ENCODE measurements at regions not wholly inside any gene's neighbourhood (a gene's known extent, or its start where the extent isn't known, plus 50 kb on each side); places are given as distances from the start of the nearest gene placed in this dataset.

GRCh38 chr5:57855831-57856230 is 373.2 kb upstream of the ACTBL2 start:
- no peak for DNase-seq
- no peaks in the 10 kb centered on the region for H3K4me1 Mint-ChIP-seq (ENCODE audit: low read depth, unreplicated experiment)
- no peak for TF ChIP-seq CTCF (IDR thresholded peaks at IDR 0.05; ENCODE audit: partially characterized antibody, unreplicated experiment)
- no peaks in the 10 kb centered on the region for H3K27me3 Mint-ChIP-seq (ENCODE audit: unreplicated experiment)
- no peak overlapping the region for H3K4me3 Mint-ChIP-seq (ENCODE audit: unreplicated experiment)
- H3K9me3 Mint-ChIP-seq (ENCODE audit: unreplicated experiment): no peaks in the 10 kb centered on the region
- H3K36me3 Mint-ChIP-seq (ENCODE audit: unreplicated experiment): no peaks in the 10 kb centered on the region
- no peak overlapping the region for H3K27ac Mint-ChIP-seq (ENCODE audit: unreplicated experiment)

GRCh38 chr5:57853929-57854697 is 371.5 kb upstream of the ACTBL2 start:
- TF ChIP-seq CTCF (IDR thresholded peaks at IDR 0.05; ENCODE audit: partially characterized antibody, unreplicated experiment): no peak
- DNase-seq: no peak
- no peaks in the 10 kb centered on the region for H3K9me3 Mint-ChIP-seq (ENCODE audit: unreplicated experiment)
- H3K4me1 Mint-ChIP-seq (ENCODE audit: low read depth, unreplicated experiment): no peaks in the 10 kb centered on the region
- no peaks in the 10 kb centered on the region for H3K27me3 Mint-ChIP-seq (ENCODE audit: unreplicated experiment)
- no peaks in the 10 kb centered on the region for H3K36me3 Mint-ChIP-seq (ENCODE audit: unreplicated experiment)
- H3K27ac Mint-ChIP-seq (ENCODE audit: unreplicated experiment): no peak overlapping the region
- H3K4me3 Mint-ChIP-seq (ENCODE audit: unreplicated experiment): no peak overlapping the region

- H3K27me3 Mint-ChIP-seq (ENCODE audit: unreplicated experiment): no peaks in the 10 kb centered on the region
- H3K27ac Mint-ChIP-seq (ENCODE audit: unreplicated experiment): no peak overlapping the region
- no peak for DNase-seq
- H3K4me1 Mint-ChIP-seq (ENCODE audit: low read depth, unreplicated experiment): no peaks in the 10 kb centered on the region
- H3K36me3 Mint-ChIP-seq (ENCODE audit: unreplicated experiment): no peaks in the 10 kb centered on the region
- no peak for TF ChIP-seq CTCF (IDR thresholded peaks at IDR 0.05; ENCODE audit: partially characterized antibody, unreplicated experiment)
- H3K4me3 Mint-ChIP-seq (ENCODE audit: unreplicated experiment): no peak overlapping the region
- no peaks in the 10 kb centered on the region for H3K9me3 Mint-ChIP-seq (ENCODE audit: unreplicated experiment)
These were observed 367.5 kb upstream of the ACTBL2 start for GRCh38 chr5:57850109-57850508.

GRCh38 chr5:57845025-57845424 is 362.4 kb upstream of the ACTBL2 start:
- no peaks in the 10 kb centered on the region for H3K36me3 Mint-ChIP-seq (ENCODE audit: unreplicated experiment)

More at GRCh38 chr5:57845025-57845424, 362.4 kb upstream of the ACTBL2 start:
- H3K27me3 Mint-ChIP-seq (ENCODE audit: unreplicated experiment): no peaks in the 10 kb centered on the region
- no peak for DNase-seq
- H3K9me3 Mint-ChIP-seq (ENCODE audit: unreplicated experiment): no peaks in the 10 kb centered on the region
- H3K4me3 Mint-ChIP-seq (ENCODE audit: unreplicated experiment): no peak overlapping the region
- H3K4me1 Mint-ChIP-seq (ENCODE audit: low read depth, unreplicated experiment): peaks cover 3% of the 10 kb centered on the region
- no peak overlapping the region for H3K27ac Mint-ChIP-seq (ENCODE audit: unreplicated experiment)
- TF ChIP-seq CTCF (IDR thresholded peaks at IDR 0.05; ENCODE audit: partially characterized antibody, unreplicated experiment): no peak
